Left ventricle myocardium inferior (tissue), 1 donor: ENCODE measurements at regions not wholly inside any gene's neighbourhood (a gene's known extent, or its start where the extent isn't known, plus 50 kb on each side); places are given as distances from the start of the nearest gene placed in this dataset.

Source experiments
- DNase-seq: peaks from one replicate; pipeline ENCODE4 v3.0.0-alpha.2; 2020
- H3K27ac ChIP-seq: fragments of 200-600 bp; replicated peaks from 2 replicates; pipeline ENCODE4 v1.8.0; 2021
- H3K27me3 ChIP-seq: fragments of 200-600 bp; 2 replicates; pipeline ENCODE4 v1.8.0; 2021; ENCODE audit warnings: low read depth
- H3K36me3 ChIP-seq: fragments of 200-600 bp; 2 replicates; pipeline ENCODE4 v1.8.0; 2021
- H3K4me1 ChIP-seq: fragments of 200-600 bp; 2 replicates; pipeline ENCODE4 v1.8.0; 2021
- H3K4me3 ChIP-seq: fragments of 200-600 bp; 2 replicates; pipeline ENCODE4 v1.8.0; 2021; ENCODE audit warnings: mild to moderate bottlenecking, moderate library complexity
- H3K9me3 ChIP-seq: fragments of 200-600 bp; replicated peaks from 2 replicates; pipeline ENCODE4 v1.8.0; 2021
- CTCF ChIP-seq: fragments of 200-600 bp; IDR thresholded peaks from 2 replicates; pipeline ENCODE4 v1.8.0; 2021; ENCODE audit warnings: antibody characterized with exemption, mild to moderate bottlenecking, borderline replicate concordance
- intact Hi-C: fragments of 100-400 bp; cut with micrococcal nuclease; formaldehyde crosslinking; loops from one replicate; pipeline ENCODE4 v1.11.0; 2022
- donor health status: DM: no; HTN: yes; CAD: no; lungs with severe emphysema.

GRCh38 chr2:240346015-240346752 lies 89.3 kb upstream of the GPC1 start:
- no peak for TF ChIP-seq CTCF
- intact Hi-C loops: no loop called here
- H3K4me1 ChIP-seq: no peaks in the 10 kb centered on the region
- no peaks in the 10 kb centered on the region for H3K36me3 ChIP-seq
- peaks cover 5% of the 10 kb centered on the region for H3K27me3 ChIP-seq
- H3K27ac ChIP-seq: no peak overlapping the region
- no peak overlapping the region for H3K4me3 ChIP-seq
- no peak for DNase-seq
- H3K9me3 ChIP-seq: peaks cover 15% of the 10 kb centered on the region

DNA sequence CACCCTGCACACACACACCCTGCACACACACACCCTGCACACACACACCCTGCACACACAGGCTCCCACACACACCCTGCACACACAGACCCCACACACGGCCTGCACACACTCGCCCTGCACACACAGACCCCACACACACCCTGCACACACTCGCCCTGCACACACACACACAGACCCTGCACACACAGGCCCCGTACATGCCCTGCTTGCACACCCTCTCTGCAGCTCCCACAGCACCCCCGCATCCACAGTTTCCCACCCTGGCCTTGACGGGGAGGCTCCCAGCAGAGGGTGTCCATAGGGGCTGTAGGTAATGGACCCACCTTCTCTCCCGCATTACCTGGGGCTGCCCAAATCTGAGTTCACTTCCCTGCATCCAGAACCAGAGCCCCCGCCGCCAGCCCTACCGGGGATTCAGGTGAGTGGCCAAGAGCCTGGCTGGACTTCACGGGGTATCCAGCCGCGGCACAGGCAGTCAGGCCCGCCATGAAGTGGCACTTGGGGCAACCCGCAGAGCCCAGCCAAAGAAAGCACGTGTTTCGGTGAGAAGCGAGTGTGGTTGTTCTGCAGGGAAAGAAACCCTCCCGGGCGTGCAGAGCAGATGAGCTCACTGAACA lies 88.6 kb upstream of the GPC1 start:
- intact Hi-C loops: no loop called here
- no peak for DNase-seq
- TF ChIP-seq CTCF: no peak
- H3K27ac ChIP-seq: no peak overlapping the region
- H3K36me3 ChIP-seq: no peaks in the 10 kb centered on the region
- no peaks in the 10 kb centered on the region for H3K4me1 ChIP-seq
- peaks cover 5% of the 10 kb centered on the region for H3K27me3 ChIP-seq
- peaks cover 15% of the 10 kb centered on the region for H3K9me3 ChIP-seq
- H3K4me3 ChIP-seq: no peak overlapping the region

DNA sequence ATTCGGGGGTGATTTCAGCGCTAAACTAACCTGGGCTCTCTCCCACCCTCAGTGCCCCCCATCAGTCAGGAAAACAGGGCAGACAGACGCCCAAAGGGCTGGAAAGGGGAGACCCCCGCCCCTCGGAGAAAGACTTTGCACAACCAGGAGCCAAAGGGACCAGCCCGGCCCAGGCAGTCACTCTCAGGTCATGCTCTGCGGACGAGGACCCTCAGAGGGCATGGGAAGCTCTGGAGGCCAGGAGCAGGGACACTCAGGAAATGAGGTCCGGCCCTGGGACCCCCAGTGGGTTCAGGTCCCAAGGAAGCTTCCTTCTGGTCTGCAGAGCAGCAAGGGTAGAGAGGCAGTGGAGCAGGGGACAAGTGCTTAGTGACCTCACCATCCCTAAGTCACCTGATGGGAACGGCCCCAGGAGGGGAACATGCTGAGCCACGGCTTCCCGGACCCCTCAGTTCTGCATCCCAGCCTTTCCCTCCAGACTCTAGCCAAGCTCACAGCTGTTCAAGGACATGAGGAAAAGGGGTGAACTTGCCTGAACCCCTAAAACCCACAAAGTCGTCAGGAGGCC lies 88.0 kb upstream of the GPC1 start:
- Histone ChIP-seq H3K27me3 (peaks cover 5% of the 10 kb centered on the region), H3K9me3 (peaks cover 15% of the 10 kb centered on the region), H3K27ac (no peak overlapping the region), H3K4me1 (no peaks in the 10 kb centered on the region), H3K4me3 (no peak overlapping the region), H3K36me3 (no peaks in the 10 kb centered on the region)
- DNase-seq: no peak
- TF ChIP-seq CTCF: no peak
- intact Hi-C loops: no loop called here

DNA sequence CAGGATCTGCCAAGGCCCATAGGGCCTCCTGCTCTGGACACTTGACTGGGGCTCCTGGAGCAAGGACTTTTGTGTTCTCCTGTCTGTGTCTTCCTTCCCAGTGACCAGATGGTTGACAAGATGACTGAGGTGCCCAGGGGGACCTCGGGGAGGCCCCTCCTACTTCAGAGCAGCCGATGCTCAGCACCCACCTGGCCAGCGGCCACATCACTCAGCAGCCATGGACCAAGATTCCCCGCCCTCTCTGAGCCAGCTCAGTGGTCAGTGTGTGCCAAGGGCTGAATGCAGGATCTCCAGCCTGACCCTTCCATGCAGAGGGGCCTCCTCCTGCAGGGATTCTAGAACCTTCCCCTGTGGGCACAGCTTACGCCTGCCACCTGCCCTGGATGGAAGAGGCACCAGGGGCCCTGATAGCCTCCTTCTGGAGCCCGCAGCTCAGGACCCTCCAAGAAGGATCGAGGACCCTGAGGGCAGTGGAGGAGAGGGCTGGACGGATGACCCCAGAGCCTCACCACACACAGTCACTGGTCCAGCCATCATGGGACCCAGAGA lies 87.4 kb upstream of the GPC1 start:
- intact Hi-C loops: no loop called here
- DNase-seq: no peak
- Histone ChIP-seq H3K4me3 (no peak overlapping the region), H3K27me3 (peaks cover 5% of the 10 kb centered on the region), H3K36me3 (no peaks in the 10 kb centered on the region), H3K4me1 (no peaks in the 10 kb centered on the region), H3K27ac (no peak overlapping the region), H3K9me3 (peaks cover 15% of the 10 kb centered on the region)
- no peak for TF ChIP-seq CTCF

DNA sequence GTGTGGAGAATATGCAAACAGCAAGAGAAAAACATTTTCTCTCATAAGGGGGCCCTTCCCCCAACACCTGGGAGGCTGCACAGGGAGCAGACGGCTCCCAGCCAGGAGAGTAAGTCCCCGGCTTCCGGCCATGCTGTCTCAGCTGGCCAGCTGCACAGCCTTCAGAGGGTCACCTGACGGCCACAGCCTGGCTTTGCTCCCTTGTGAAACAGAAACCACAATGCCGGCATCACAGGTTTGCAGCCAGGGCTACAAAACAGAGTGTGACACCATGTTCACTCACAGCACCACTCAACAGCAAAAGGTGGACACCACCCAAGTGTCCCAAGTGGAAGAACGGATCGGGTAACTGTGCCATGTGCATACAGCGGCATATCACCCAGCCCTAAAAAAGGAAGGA lies 86.9 kb upstream of the GPC1 start:
- peaks cover 5% of the 10 kb centered on the region for H3K27me3 ChIP-seq
- H3K36me3 ChIP-seq: no peaks in the 10 kb centered on the region
- H3K4me1 ChIP-seq: no peaks in the 10 kb centered on the region
- DNase-seq: no peak
- H3K27ac ChIP-seq: no peak overlapping the region
- no peak for TF ChIP-seq CTCF
- H3K4me3 ChIP-seq: no peak overlapping the region
- peaks cover 15% of the 10 kb centered on the region for H3K9me3 ChIP-seq
- intact Hi-C loops: no loop called here
